HG02840 (cell line): ENCODE measurements at regions not wholly inside any gene's neighbourhood (a gene's known extent, or its start where the extent isn't known, plus 50 kb on each side); places are given as distances from the start of the nearest gene placed in this dataset.
"Not testable (repeated sequence)": the region's sequence is repeated elsewhere in the genome, so short reads cannot be mapped to it uniquely, and the experiment has no call there.

Source experiments
- ATAC-seq: cut with Tn5 transposase; IDR thresholded peaks from one replicate; pipeline ENCODE4 v1.9.1; 2021; ENCODE audit warnings: mild to moderate bottlenecking, moderate library complexity, moderate number of reproducible peaks; ENCODE audit not compliant: unreplicated experiment, low FRiP score

- no peak for ATAC-seq
Observed at GRCh38 chr7:20083781-20084180, 133.4 kb downstream of the MACC1 start.

- no peak for ATAC-seq
Observed at GRCh38 chr7:20079080-20079479, 138.1 kb downstream of the MACC1 start.

- ATAC-seq: no peak
Observed at GRCh38 chr7:20076835-20077234, 140.3 kb downstream of the MACC1 start.

- ATAC-seq: no peak
Observed at GRCh38 chr7:20075992-20076820, 141.0 kb downstream of the MACC1 start.

- ATAC-seq: no peak
Observed at GRCh38 chr7:20075440-20075839, 141.7 kb downstream of the MACC1 start.

GRCh38 chr7:20068004-20068403, 149.2 kb downstream of the MACC1 start:
- not testable (repeated sequence) for ATAC-seq

GRCh38 chr7:20064974-20065862, 152.0 kb downstream of the MACC1 start:
- ATAC-seq: peak; percentile 98

GRCh38 chr7:20064181-20064970, 152.8 kb downstream of the MACC1 start:
- no peak for ATAC-seq

- ATAC-seq: no peak
Observed at GRCh38 chr7:20063644-20064043, 153.5 kb downstream of the MACC1 start.

- no peak for ATAC-seq
Observed at GRCh38 chr7:20062932-20063331, 154.3 kb downstream of the MACC1 start.

GRCh38 chr7:20053334-20054104, 163.7 kb downstream of the MACC1 start:
- ATAC-seq: no peak

GRCh38 chr7:20050241-20050966, 166.8 kb downstream of the MACC1 start:
- no peak for ATAC-seq

GRCh38 chr7:20038676-20039075, 178.5 kb downstream of the MACC1 start:
- no peak for ATAC-seq

GRCh38 chr7:20035279-20035875, 181.8 kb downstream of the MACC1 start:
- ATAC-seq: no peak

- no peak for ATAC-seq
Observed at GRCh38 chr7:20033621-20034400, 183.4 kb downstream of the MACC1 start.

GRCh38 chr7:20032741-20033140, 184.4 kb downstream of the MACC1 start:
- ATAC-seq: no peak

GRCh38 chr7:20030915-20031362, 186.2 kb downstream of the MACC1 start:
- peak; percentile 47 for ATAC-seq

GRCh38 chr7:20030417-20030816, 186.8 kb downstream of the MACC1 start:
- ATAC-seq: peak; percentile 76
